Panc1 (cell line): ENCODE measurements at regions not wholly inside any gene's neighbourhood (a gene's known extent, or its start where the extent isn't known, plus 50 kb on each side); places are given as distances from the start of the nearest gene placed in this dataset.

Experiments
- POLR2AphosphoS5 ChIP-seq: IDR thresholded peaks from 2 replicates; pipeline ENCODE4 v1.6.1; 2012; ENCODE audit warnings: mild to moderate bottlenecking, low read depth, low read length, moderate library complexity
- TCF7L2 ChIP-seq: IDR thresholded peaks from 2 replicates; pipeline ENCODE4 v1.6.1; 2011; ENCODE audit warnings: mild to moderate bottlenecking, low read depth, low read length, inconsistent platforms
- TF ChIP-seq, protein P1 (sequence below): fragments of 450-650 bp; IDR thresholded peaks from 2 replicates; pipeline ENCODE4 v1.5.1; 2017; ENCODE audit warnings: mild to moderate bottlenecking
- TF ChIP-seq, protein P2 (sequence below), 2 experiments: IDR thresholded peaks; 2 replicates each; pipeline ENCODE4 v1.6.1; 2011 to 2012; ENCODE audit warnings: low read depth in 2 of 2, control low read depth in 1 of 2, low read length in 1 of 2, mild to moderate bottlenecking in 1 of 2, moderate library complexity in 1 of 2; ENCODE audit not compliant: insufficient read depth in 1 of 2

DNA sequence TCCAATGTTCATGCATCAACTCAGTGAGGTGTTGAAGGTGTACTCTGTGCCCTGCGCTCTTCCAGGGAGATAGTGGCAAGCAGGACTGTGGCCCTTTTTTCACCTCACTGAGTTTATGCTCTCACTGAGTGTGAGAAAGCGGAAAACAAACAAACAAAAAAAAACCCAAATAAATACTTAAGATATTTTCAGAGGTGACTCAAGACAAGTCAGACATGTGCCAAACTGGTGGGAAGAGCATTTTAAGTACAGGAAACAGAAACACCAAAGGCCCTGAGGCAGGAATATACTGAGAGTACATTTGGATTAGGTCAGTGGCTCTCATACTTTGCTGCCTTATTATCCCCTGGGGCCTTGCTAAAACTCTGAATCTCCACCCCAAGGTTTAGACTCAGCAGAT is 111.9 kb upstream of the IGFBP3 start:
- TF ChIP-seq, protein P1, sequence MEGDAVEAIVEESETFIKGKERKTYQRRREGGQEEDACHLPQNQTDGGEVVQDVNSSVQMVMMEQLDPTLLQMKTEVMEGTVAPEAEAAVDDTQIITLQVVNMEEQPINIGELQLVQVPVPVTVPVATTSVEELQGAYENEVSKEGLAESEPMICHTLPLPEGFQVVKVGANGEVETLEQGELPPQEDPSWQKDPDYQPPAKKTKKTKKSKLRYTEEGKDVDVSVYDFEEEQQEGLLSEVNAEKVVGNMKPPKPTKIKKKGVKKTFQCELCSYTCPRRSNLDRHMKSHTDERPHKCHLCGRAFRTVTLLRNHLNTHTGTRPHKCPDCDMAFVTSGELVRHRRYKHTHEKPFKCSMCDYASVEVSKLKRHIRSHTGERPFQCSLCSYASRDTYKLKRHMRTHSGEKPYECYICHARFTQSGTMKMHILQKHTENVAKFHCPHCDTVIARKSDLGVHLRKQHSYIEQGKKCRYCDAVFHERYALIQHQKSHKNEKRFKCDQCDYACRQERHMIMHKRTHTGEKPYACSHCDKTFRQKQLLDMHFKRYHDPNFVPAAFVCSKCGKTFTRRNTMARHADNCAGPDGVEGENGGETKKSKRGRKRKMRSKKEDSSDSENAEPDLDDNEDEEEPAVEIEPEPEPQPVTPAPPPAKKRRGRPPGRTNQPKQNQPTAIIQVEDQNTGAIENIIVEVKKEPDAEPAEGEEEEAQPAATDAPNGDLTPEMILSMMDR, result no peak
- TF ChIP-seq POLR2AphosphoS5, result no peak
- TF ChIP-seq, protein P2, sequence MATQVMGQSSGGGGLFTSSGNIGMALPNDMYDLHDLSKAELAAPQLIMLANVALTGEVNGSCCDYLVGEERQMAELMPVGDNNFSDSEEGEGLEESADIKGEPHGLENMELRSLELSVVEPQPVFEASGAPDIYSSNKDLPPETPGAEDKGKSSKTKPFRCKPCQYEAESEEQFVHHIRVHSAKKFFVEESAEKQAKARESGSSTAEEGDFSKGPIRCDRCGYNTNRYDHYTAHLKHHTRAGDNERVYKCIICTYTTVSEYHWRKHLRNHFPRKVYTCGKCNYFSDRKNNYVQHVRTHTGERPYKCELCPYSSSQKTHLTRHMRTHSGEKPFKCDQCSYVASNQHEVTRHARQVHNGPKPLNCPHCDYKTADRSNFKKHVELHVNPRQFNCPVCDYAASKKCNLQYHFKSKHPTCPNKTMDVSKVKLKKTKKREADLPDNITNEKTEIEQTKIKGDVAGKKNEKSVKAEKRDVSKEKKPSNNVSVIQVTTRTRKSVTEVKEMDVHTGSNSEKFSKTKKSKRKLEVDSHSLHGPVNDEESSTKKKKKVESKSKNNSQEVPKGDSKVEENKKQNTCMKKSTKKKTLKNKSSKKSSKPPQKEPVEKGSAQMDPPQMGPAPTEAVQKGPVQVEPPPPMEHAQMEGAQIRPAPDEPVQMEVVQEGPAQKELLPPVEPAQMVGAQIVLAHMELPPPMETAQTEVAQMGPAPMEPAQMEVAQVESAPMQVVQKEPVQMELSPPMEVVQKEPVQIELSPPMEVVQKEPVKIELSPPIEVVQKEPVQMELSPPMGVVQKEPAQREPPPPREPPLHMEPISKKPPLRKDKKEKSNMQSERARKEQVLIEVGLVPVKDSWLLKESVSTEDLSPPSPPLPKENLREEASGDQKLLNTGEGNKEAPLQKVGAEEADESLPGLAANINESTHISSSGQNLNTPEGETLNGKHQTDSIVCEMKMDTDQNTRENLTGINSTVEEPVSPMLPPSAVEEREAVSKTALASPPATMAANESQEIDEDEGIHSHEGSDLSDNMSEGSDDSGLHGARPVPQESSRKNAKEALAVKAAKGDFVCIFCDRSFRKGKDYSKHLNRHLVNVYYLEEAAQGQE (IDR thresholded peaks at IDR 0.05; ENCODE audit: insufficient read depth in 1 of 2, low read depth in 2 of 2, low read length in 1 of 2), result no peak
- TF ChIP-seq TCF7L2, result no peak
